DND-41 (cell line): ENCODE measurements at regions not wholly inside any gene's neighbourhood (a gene's known extent, or its start where the extent isn't known, plus 50 kb on each side); places are given as distances from the start of the nearest gene placed in this dataset.

ENCODE experiments used
- ATAC-seq: fragments of 200-7000 bp; cut with Tn5 transposase; 3 replicates; pipeline ENCODE4 v1.9.1; 2021; ENCODE audit warnings: low read depth; ENCODE audit not compliant: insufficient read depth
- DNase-seq: peaks from one replicate; pipeline ENCODE4 v3.0.0-alpha.2; 2020
- H2AFZ ChIP-seq: 2 replicates; pipeline ENCODE4 v1.6.0; 2012; ENCODE audit warnings: low read depth, low read length
- H3K27ac ChIP-seq: 2 replicates; pipeline ENCODE4 v1.5.1; 2012; ENCODE audit warnings: low read length, inconsistent platforms
- H3K27me3 ChIP-seq: fragments of 200-600 bp; sonication (generic); 2 replicates; pipeline ENCODE4 v1.6.0; 2012; ENCODE audit warnings: low read length, mild to moderate bottlenecking, inconsistent platforms; ENCODE audit not compliant: insufficient read depth, poor library complexity
- H3K36me3 ChIP-seq: 2 replicates; pipeline ENCODE4 v1.5.1; 2012; ENCODE audit warnings: low read length, inconsistent platforms; ENCODE audit not compliant: insufficient read depth
- H3K4me1 ChIP-seq: 2 replicates; pipeline ENCODE4 v1.5.1; 2012; ENCODE audit warnings: mild to moderate bottlenecking, low read length; ENCODE audit not compliant: insufficient read depth
- H3K4me2 ChIP-seq: 2 replicates; pipeline ENCODE4 v1.6.0; 2012; ENCODE audit warnings: mild to moderate bottlenecking, moderate library complexity, low read length, inconsistent platforms; ENCODE audit not compliant: insufficient read depth
- H3K4me3 ChIP-seq, 2 experiments: fragments of 200-600 bp in 1 of 2; shearing (Covaris generic) in 1 of 2; 2 replicates each; pipeline ENCODE4 v1.5.1; 2012 to 2016; ENCODE audit warnings: inconsistent platforms in 2 of 2, low read length in 2 of 2, mild to moderate bottlenecking in 2 of 2, low read depth in 1 of 2, moderate library complexity in 1 of 2
- H3K79me2 ChIP-seq: 2 replicates; pipeline ENCODE4 v1.6.0; 2012; ENCODE audit warnings: low read length, inconsistent platforms; ENCODE audit not compliant: insufficient read depth
- H3K9ac ChIP-seq: 2 replicates; pipeline ENCODE4 v1.6.0; 2012; ENCODE audit warnings: low read depth, mild to moderate bottlenecking, inconsistent platforms, low read length, moderate library complexity
- H3K9me3 ChIP-seq: 2 replicates; pipeline ENCODE4 v1.5.1; 2012; ENCODE audit warnings: low read length, moderate library complexity, mild to moderate bottlenecking, inconsistent platforms; ENCODE audit not compliant: insufficient read depth, severe bottlenecking
- H4K20me1 ChIP-seq: 2 replicates; pipeline ENCODE4 v1.6.0; 2012; ENCODE audit warnings: low read length; ENCODE audit not compliant: insufficient read depth
- CTCF ChIP-seq: IDR thresholded peaks from 2 replicates; pipeline ENCODE4 v1.5.1; 2012; ENCODE audit warnings: borderline replicate concordance, low read length, moderate library complexity, mild to moderate bottlenecking; ENCODE audit not compliant: poor library complexity, severe bottlenecking; ENCODE audit errors: extremely low read depth
- EZH2 ChIP-seq: IDR thresholded peaks from 3 replicates; pipeline ENCODE4 v1.6.1; 2012; ENCODE audit warnings: borderline replicate concordance, low read depth, mild to moderate bottlenecking, moderate library complexity, low read length, inconsistent platforms; ENCODE audit not compliant: severe bottlenecking

DNA sequence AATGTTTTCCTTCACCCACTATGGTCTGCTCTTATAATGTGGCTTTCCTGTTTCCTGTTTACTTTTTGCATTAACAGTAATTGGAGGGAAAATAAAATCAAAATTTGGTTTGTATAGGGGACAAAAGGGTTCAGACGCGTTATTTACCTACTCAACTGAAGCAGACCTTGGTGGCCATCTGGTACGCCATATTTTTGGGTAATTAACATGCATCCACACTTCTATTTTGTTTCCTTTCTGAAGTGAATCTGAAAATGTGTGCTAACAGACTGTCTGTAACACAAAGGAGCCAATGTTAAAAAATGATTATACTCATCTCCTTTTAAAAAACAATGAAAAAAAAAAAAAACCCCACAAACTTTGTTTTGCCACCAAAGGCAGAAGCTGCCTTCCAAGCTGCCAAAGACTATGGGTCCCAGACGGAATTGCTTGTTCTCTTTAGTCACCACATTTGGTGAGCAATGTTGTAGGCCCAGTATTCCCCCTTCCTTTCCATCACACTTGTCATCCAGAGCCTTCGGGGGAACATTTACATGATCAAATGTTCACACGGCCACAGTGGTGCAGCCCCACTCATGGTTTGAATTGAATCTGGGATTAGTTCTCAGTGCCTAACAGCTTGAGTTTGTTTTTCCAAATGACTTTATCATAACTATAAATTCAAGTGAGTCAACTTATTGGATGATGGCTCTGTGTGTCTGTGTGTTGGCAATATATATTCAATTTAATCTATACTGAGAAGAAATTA lies 323.7 kb upstream of the CD180 start:
- Histone ChIP-seq H4K20me1 (no peaks in the 10 kb centered on the region), H3K4me3 (no peak overlapping the region), H3K36me3 (no peaks in the 10 kb centered on the region), H3K27me3 (no peaks in the 10 kb centered on the region), H2AFZ (peak overlapping the region; percentile 66), H3K9me3 (no peaks in the 10 kb centered on the region), H3K79me2 (no peaks in the 10 kb centered on the region), H3K27ac (peak overlapping the region; percentile 68), H3K4me1 (peaks cover 27% of the 10 kb centered on the region), H3K4me2 (peak overlapping the region; percentile 25; the same call in 1 of the 2 replicates), H3K9ac (no peak overlapping the region)
- TF ChIP-seq CTCF (no peak), EZH2 (no peak)
- no peak for DNase-seq
- ATAC-seq = peak; percentile 11; the same call in 2 of the 3 replicates

DNA sequence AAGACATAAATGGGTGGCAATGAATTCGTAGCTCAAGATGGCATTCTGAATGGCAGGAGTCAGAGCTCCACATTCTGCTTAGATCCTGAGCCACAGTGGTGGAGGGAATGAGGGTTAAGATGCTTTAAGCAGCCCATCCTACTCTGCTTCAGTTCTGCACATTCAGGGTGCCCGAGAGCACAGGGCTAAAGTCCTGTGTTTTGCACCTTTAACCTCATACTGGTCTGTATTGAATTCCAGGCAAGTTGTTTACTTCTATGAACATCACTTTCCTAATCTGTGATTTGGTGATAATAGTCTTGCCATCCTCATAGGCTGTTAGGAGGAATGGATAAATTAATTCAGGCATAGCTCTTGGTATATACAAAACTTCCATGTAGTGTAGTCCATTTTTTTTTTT lies 321.6 kb upstream of the CD180 start:
- H3K36me3 ChIP-seq = no peaks in the 10 kb centered on the region
- no peaks in the 10 kb centered on the region for H3K79me2 ChIP-seq
- no peaks in the 10 kb centered on the region for H3K27me3 ChIP-seq
- TF ChIP-seq CTCF = no peak
- no peak for TF ChIP-seq EZH2
- no peak overlapping the region for H3K4me2 ChIP-seq
- peaks cover 48% of the 10 kb centered on the region for H3K4me1 ChIP-seq
- DNase-seq (no peak), ATAC-seq (no peak)
- no peak overlapping the region for H2AFZ ChIP-seq
- H4K20me1 ChIP-seq = no peaks in the 10 kb centered on the region
- no peak overlapping the region for H3K27ac ChIP-seq
- H3K9ac ChIP-seq = no peak overlapping the region
- H3K9me3 ChIP-seq = no peaks in the 10 kb centered on the region
- no peak overlapping the region for H3K4me3 ChIP-seq

- H3K4me2 ChIP-seq = no peak overlapping the region
- no peaks in the 10 kb centered on the region for H3K79me2 ChIP-seq
- no peaks in the 10 kb centered on the region for H3K9me3 ChIP-seq
- no peaks in the 10 kb centered on the region for H3K36me3 ChIP-seq
- no peaks in the 10 kb centered on the region for H4K20me1 ChIP-seq
- H2AFZ ChIP-seq = no peak overlapping the region
- TF ChIP-seq EZH2 (no peak), CTCF (no peak)
- no peak overlapping the region for H3K4me3 ChIP-seq
- no peak overlapping the region for H3K27ac ChIP-seq
- no peaks in the 10 kb centered on the region for H3K27me3 ChIP-seq
- H3K9ac ChIP-seq = no peak overlapping the region
- H3K4me1 ChIP-seq = peaks cover 48% of the 10 kb centered on the region
- ATAC-seq (no peak), DNase-seq (no peak)
These were observed 320.5 kb upstream of the CD180 start for GRCh38 chr5:67516948-67517565.
